T-helper 1 cell treated with Interleukin-12 subunit alpha and Interleukin-12 subunit beta and Interleukin-4 antibody, amounts not matched to agents 30 μg/mL and 1 μg/mL, for 36 hours (primary cell): ENCODE measurements at regions not wholly inside any gene's neighbourhood (a gene's known extent, or its start where the extent isn't known, plus 50 kb on each side); places are given as distances from the start of the nearest gene placed in this dataset.

Experiments used
- H3K27ac Mint-ChIP-seq: one replicate; pipeline ENCODE4 v1.8.0; 2021; ENCODE audit warnings: mild to moderate bottlenecking, mixed read lengths
- H3K27me3 Mint-ChIP-seq: one replicate; pipeline ENCODE4 v1.8.0; 2021; ENCODE audit warnings: low read depth, mixed read lengths
- H3K36me3 Mint-ChIP-seq: one replicate; pipeline ENCODE4 v1.8.0; 2021; ENCODE audit warnings: low read depth, mixed read lengths
- H3K4me1 Mint-ChIP-seq: one replicate; pipeline ENCODE4 v1.8.0; 2021; ENCODE audit warnings: low read depth, mixed read lengths
- H3K4me3 Mint-ChIP-seq: one replicate; pipeline ENCODE4 v1.8.0; 2021; ENCODE audit warnings: mild to moderate bottlenecking, moderate library complexity, mixed read lengths
- H3K9me3 Mint-ChIP-seq: one replicate; pipeline ENCODE4 v1.8.0; 2021; ENCODE audit warnings: mixed read lengths

DNA sequence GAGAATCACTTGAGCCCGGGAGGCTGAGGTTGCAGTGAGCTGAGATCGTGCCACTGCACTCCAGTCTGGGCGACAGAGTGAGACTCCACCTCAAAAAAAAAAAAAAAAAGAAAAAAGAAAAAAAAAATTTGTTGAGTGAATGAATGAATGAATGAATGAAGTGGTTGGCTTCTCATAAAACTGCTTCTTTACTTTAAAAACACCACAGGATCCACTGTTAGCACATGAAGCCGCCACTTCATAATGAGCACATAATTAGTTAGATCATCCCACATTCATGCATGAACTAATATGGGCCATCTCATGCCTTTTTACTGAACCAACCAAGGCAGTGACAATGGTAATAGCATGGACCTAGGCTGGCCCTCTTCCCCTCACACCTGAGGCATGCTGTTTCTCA, 135.0 kb upstream of the XYLT1 start:
- H3K36me3 Mint-ChIP-seq: no peaks in the 10 kb centered on the region
- no peak overlapping the region for H3K27ac Mint-ChIP-seq
- H3K4me1 Mint-ChIP-seq: peaks cover 5% of the 10 kb centered on the region
- H3K9me3 Mint-ChIP-seq: peaks cover 3% of the 10 kb centered on the region
- no peak overlapping the region for H3K4me3 Mint-ChIP-seq
- peaks cover 9% of the 10 kb centered on the region for H3K27me3 Mint-ChIP-seq

DNA sequence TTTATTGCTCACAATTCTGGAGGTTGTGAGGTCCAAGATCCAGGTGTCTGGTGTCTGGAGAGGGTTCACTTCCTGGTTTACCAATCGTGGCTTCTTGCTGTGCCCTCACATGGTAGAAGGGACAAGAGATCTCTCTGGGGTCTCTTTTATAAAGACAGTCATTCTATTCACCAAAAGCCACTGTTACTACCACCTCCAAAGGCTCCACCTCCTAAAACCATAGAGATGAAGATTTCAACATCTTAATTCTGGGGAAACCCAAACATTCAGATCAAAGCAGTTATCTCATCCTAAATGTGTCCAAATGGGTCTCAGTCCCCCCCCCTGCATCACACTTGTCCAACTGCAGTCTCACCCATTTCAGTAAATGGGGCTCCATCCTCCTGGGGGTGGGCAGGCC, 132.9 kb upstream of the XYLT1 start:
- H3K4me1 Mint-ChIP-seq: peaks cover 5% of the 10 kb centered on the region
- H3K27ac Mint-ChIP-seq: no peak overlapping the region
- peaks cover 9% of the 10 kb centered on the region for H3K27me3 Mint-ChIP-seq
- H3K4me3 Mint-ChIP-seq: no peak overlapping the region
- H3K9me3 Mint-ChIP-seq: peaks cover 11% of the 10 kb centered on the region
- H3K36me3 Mint-ChIP-seq: no peaks in the 10 kb centered on the region

DNA sequence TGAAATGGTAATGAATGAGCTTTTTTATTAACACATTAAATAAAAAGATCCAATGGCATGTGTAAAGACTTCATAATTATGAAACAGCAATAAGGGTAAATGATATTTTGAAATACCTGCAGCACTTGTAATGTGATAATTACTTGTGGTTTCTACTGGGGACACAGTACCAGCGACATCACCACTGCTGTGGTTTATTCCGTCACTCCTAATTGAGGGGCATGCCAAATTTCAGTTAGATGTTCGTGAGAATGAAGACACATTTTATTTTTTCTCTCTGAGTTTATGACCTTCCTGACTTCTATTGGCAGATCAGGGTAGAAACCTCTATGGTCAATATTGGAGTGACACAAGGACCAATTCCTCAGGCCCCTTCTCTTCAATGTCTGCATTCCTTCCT, 131.9 kb upstream of the XYLT1 start:
- Mint-ChIP-seq H3K9me3 (peaks cover 21% of the 10 kb centered on the region), H3K27ac (no peak overlapping the region), H3K4me3 (no peak overlapping the region), H3K27me3 (peaks cover 5% of the 10 kb centered on the region), H3K4me1 (peaks cover 5% of the 10 kb centered on the region), H3K36me3 (no peaks in the 10 kb centered on the region)

GRCh38 chr16:17598968-17599367, 128.2 kb upstream of the XYLT1 start:
- no peaks in the 10 kb centered on the region for H3K4me1 Mint-ChIP-seq
- no peak overlapping the region for H3K27ac Mint-ChIP-seq
- peaks cover 25% of the 10 kb centered on the region for H3K9me3 Mint-ChIP-seq
- no peaks in the 10 kb centered on the region for H3K27me3 Mint-ChIP-seq
- H3K4me3 Mint-ChIP-seq: no peak overlapping the region
- H3K36me3 Mint-ChIP-seq: no peaks in the 10 kb centered on the region

DNA sequence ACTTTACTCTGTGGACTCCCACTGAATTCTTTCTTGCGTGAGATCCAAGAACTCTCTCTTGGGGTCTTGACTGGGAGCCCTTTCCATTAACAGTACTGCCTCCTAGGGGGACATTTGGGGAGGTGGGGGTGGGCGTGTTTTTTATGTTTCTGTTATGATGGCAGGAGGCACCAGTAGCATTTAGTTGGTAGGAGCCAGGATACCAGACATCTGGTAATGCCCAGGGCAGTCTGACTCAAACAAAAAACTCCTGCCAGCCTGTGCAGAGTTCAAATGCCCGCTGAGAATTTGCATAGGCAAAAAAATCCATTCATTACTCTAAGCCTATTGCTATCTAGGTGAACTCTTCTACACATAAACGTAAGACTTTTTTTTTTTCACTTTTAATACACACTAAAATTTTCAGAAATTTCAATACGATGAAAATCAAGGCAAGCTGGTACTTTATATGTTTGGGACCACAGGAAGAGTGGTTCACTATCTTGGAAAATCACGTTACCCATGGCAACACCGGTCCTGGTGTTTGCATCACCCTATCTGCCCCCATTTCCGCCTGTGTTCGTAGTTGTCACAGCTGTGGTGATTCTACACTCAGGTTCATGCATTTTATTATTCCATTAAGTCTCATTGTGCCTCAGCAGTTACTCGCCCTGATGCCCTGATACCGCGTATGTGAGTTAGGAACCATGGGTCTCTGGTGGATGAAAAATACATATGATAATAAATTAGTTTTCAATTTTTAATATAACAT, 121.1 kb upstream of the XYLT1 start:
- H3K36me3 Mint-ChIP-seq: no peaks in the 10 kb centered on the region
- H3K4me3 Mint-ChIP-seq: no peak overlapping the region
- no peaks in the 10 kb centered on the region for H3K27me3 Mint-ChIP-seq
- no peaks in the 10 kb centered on the region for H3K4me1 Mint-ChIP-seq
- H3K9me3 Mint-ChIP-seq: peaks cover 9% of the 10 kb centered on the region
- peak overlapping the region; percentile 75 for H3K27ac Mint-ChIP-seq

GRCh38 chr16:17590711-17591654, 120.2 kb upstream of the XYLT1 start:
- Mint-ChIP-seq H3K9me3 (peaks cover 10% of the 10 kb centered on the region), H3K27ac (peak overlapping the region; percentile 75), H3K36me3 (no peaks in the 10 kb centered on the region), H3K4me1 (no peaks in the 10 kb centered on the region), H3K27me3 (no peaks in the 10 kb centered on the region), H3K4me3 (no peak overlapping the region)

DNA sequence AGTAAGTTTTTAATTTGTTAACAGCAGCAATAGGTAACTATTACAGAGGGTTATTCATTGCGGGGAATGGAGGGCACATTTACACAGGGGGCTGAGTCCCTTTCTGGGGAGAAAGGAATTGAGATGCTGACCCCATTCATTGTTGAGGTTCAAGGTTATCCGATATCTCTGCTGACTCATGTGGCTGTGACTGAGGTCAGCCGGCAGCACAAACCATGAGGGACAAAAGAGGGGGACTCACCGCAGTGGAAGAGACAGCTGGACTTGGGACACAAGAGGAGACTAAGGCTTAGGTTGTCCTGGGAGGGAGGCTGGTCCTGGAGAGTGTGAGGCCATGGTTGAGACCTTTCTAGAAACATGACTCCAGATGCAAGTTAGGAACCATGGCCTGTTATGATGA, 119.1 kb upstream of the XYLT1 start:
- Mint-ChIP-seq H3K36me3 (no peaks in the 10 kb centered on the region), H3K4me3 (no peak overlapping the region), H3K4me1 (no peaks in the 10 kb centered on the region), H3K27me3 (no peaks in the 10 kb centered on the region), H3K9me3 (peaks cover 21% of the 10 kb centered on the region), H3K27ac (peak overlapping the region; percentile 0)

DNA sequence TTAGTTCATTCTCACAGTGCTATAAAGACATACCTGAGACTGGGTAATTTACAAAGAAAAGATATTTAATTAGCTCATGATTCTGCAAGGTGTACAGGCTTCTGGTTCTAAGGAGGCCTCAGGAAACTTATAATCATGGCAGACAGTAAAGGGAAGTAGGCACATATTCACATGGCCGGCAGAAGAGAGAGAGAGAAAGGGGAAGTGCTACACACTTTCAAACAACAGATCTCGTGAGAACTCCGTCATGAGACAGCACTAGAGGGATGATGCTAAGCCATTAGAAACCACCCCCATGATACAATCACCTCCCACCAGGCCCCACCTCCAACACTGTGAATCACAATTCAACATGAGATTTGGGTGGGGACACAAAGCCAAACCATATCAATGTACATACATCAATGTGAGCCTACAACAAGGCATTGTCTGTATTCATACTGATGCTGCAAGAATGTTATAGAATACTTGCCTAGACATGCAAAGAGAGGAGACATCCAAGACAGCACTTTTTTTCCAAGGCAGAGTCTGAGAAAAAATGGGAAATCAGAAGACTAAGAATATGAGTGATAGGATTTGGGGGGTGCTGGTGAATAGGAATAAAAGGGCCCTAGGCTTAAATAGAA, 114.8 kb upstream of the XYLT1 start:
- Mint-ChIP-seq H3K9me3 (peaks cover 32% of the 10 kb centered on the region), H3K4me1 (no peaks in the 10 kb centered on the region), H3K36me3 (no peaks in the 10 kb centered on the region), H3K27ac (no peak overlapping the region), H3K4me3 (no peak overlapping the region), H3K27me3 (peaks cover 6% of the 10 kb centered on the region)

GRCh38 chr16:17578981-17579874, 108.5 kb upstream of the XYLT1 start:
- H3K4me1 Mint-ChIP-seq: peaks cover 5% of the 10 kb centered on the region
- H3K36me3 Mint-ChIP-seq: no peaks in the 10 kb centered on the region
- peaks cover 26% of the 10 kb centered on the region for H3K27me3 Mint-ChIP-seq
- H3K9me3 Mint-ChIP-seq: peaks cover 7% of the 10 kb centered on the region
- no peak overlapping the region for H3K27ac Mint-ChIP-seq
- no peak overlapping the region for H3K4me3 Mint-ChIP-seq

DNA sequence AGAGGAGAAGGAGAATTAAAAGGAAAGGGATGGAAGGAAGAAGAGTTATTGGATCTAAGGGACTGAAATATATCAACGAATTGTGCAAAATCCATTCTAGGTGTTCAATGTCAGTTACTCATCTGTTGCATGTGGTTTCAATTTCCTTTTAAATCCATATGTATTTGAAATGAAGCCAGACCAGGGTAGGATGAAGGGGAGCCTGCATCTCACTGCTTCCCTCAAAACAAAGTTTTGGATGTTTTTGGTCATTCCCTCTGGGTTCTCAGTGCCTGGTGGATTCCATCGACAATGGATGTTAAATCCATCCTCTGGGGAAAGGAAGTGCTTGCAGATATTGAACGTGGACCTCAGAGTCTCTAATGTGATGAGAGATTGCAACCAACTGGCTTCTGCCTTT, 103.5 kb upstream of the XYLT1 start:
- peaks cover 19% of the 10 kb centered on the region for H3K27me3 Mint-ChIP-seq
- peaks cover 2% of the 10 kb centered on the region for H3K4me1 Mint-ChIP-seq
- H3K27ac Mint-ChIP-seq: no peak overlapping the region
- no peaks in the 10 kb centered on the region for H3K9me3 Mint-ChIP-seq
- H3K36me3 Mint-ChIP-seq: no peaks in the 10 kb centered on the region
- no peak overlapping the region for H3K4me3 Mint-ChIP-seq

GRCh38 chr16:17572145-17572544, 101.4 kb upstream of the XYLT1 start:
- H3K4me1 Mint-ChIP-seq: no peaks in the 10 kb centered on the region
- H3K4me3 Mint-ChIP-seq: no peak overlapping the region
- no peak overlapping the region for H3K27ac Mint-ChIP-seq
- peaks cover 18% of the 10 kb centered on the region for H3K27me3 Mint-ChIP-seq
- H3K9me3 Mint-ChIP-seq: no peaks in the 10 kb centered on the region
- H3K36me3 Mint-ChIP-seq: no peaks in the 10 kb centered on the region

- peaks cover 19% of the 10 kb centered on the region for H3K27me3 Mint-ChIP-seq
- no peaks in the 10 kb centered on the region for H3K36me3 Mint-ChIP-seq
- H3K4me1 Mint-ChIP-seq: no peaks in the 10 kb centered on the region
- no peaks in the 10 kb centered on the region for H3K9me3 Mint-ChIP-seq
- H3K4me3 Mint-ChIP-seq: no peak overlapping the region
- no peak overlapping the region for H3K27ac Mint-ChIP-seq
Observed at GRCh38 chr16:17571499-17572093, 100.8 kb upstream of the XYLT1 start.

GRCh38 chr16:17568239-17568638, 97.5 kb upstream of the XYLT1 start:
- Mint-ChIP-seq H3K4me1 (no peaks in the 10 kb centered on the region), H3K27me3 (peaks cover 9% of the 10 kb centered on the region), H3K27ac (no peak overlapping the region), H3K36me3 (no peaks in the 10 kb centered on the region), H3K9me3 (no peaks in the 10 kb centered on the region), H3K4me3 (no peak overlapping the region)

GRCh38 chr16:17567455-17567854, 96.7 kb upstream of the XYLT1 start:
- H3K9me3 Mint-ChIP-seq: no peaks in the 10 kb centered on the region
- peaks cover 9% of the 10 kb centered on the region for H3K27me3 Mint-ChIP-seq
- H3K4me1 Mint-ChIP-seq: no peaks in the 10 kb centered on the region
- no peaks in the 10 kb centered on the region for H3K36me3 Mint-ChIP-seq
- H3K4me3 Mint-ChIP-seq: no peak overlapping the region
- H3K27ac Mint-ChIP-seq: no peak overlapping the region
